Ovary (tissue), 7 donors: ENCODE measurements at regions not wholly inside any gene's neighbourhood (a gene's known extent, or its start where the extent isn't known, plus 50 kb on each side); places are given as distances from the start of the nearest gene placed in this dataset.

Experiments used
- DNase-seq, 5 donors: peaks; one replicate each; pipeline ENCODE4 v3.0.0-alpha.2; 2019 to 2020
- H3K27ac ChIP-seq, 2 donors: fragments of 200-600 bp; one replicate each; pipeline versions ENCODE4 v1.5.1 to v1.8.0; 2019 to 2022
- H3K27me3 ChIP-seq: fragments of 200-600 bp; one replicate; pipeline ENCODE4 v1.8.0; 2022
- H3K36me3 ChIP-seq: fragments of 200-600 bp; sonication (generic); one replicate; pipeline ENCODE4 v1.5.1; 2019
- H3K4me1 ChIP-seq: one replicate; pipeline ENCODE4 v1.8.1; 2013; ENCODE audit warnings: mild to moderate bottlenecking, moderate library complexity; ENCODE audit not compliant: insufficient read depth
- H3K4me3 ChIP-seq: fragments of 200-600 bp; sonication (generic); one replicate; pipeline ENCODE4 v1.5.1; 2017
- H3K9me3 ChIP-seq, 2 donors: fragments of 200-600 bp in 1 of 2; sonication (generic) in 1 of 2; one replicate each; pipeline versions ENCODE4 v1.5.1 to v1.8.1; 2013 to 2019; ENCODE audit warnings: mild to moderate bottlenecking in 1 of 2, moderate library complexity in 1 of 2
- EP300 ChIP-seq: sonication (generic); formaldehyde crosslinking; IDR thresholded peaks from one replicate; pipeline ENCODE4 v1.6.1; 2017; ENCODE audit warnings: antibody characterized with exemption
- POLR2A ChIP-seq: fragments of 450-650 bp; IDR thresholded peaks from one replicate; pipeline ENCODE4 v1.6.1; 2017; ENCODE audit warnings: antibody characterized with exemption, mild to moderate bottlenecking, moderate library complexity
- WGBS, 3 donors: extraction: QIAGEN DNeasy Blood & Tissue Kit in 1 of 3; methylation state at CpG; one replicate each; pipeline versions ENCODE4 v1.1.5 to v1.1.7; 2013 to 2017; 5-methylcytosine and 5-hydroxymethylcytosine counted together
- intact Hi-C, 4 donors: fragments of 100-400 bp; cut with DNase I; formaldehyde crosslinking; loops; one replicate each; pipeline versions ENCODE4 v1.11.0 to v1.15.1; 2022 to 2023
- TF ChIP-seq, protein P1 (sequence below), 3 donors: fragments of 450-650 bp in 2 of 3; fragments of 200-600 bp in 1 of 3; IDR thresholded peaks; one replicate each; pipeline versions ENCODE4 v1.5.1 to v1.8.0; 2016 to 2022; ENCODE audit warnings: antibody characterized with exemption in 3 of 3, mild to moderate bottlenecking in 1 of 3
- donor health status: DM: no; HTN: no; CAD: no; lungs with moderate emphysema.
- donor health status: DM: no; HTN: no; CAD: no.
- donor health status: Bipolar disorder and iron deficiency.
- donor health status: DM: no; HTN: no; CAD: no.
- donor health status: DM: yes; HTN: yes; CAD: no.

DNA sequence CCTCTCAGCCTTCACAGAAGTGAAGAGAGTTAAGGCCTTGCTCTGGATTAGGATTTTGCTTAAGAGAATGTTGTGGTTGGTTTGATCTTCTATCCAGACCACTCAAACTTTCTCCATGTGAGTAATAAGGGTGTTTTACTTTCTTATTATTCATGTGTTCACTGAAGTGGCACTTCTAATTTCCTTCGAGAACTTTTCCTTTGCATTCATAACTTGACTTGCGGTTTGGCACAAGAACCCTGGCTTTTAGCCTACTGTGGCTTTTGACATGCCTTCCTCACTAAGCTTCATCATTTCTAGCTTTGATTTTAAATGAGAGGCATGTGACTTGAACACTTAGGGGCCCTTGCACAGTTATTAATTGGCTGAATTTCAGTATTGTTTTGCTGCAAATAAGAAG, 166.1 kb upstream of the OPRM1 start:
- no peaks in the 10 kb centered on the region for H3K4me1 ChIP-seq
- no peaks in the 10 kb centered on the region for H3K9me3 ChIP-seq
- H3K36me3 ChIP-seq: no peaks in the 10 kb centered on the region
- H3K27me3 ChIP-seq: no peaks in the 10 kb centered on the region
- intact Hi-C loops: no loop called here
- H3K4me3 ChIP-seq: no peak overlapping the region
- DNase-seq: no peak
- TF ChIP-seq POLR2A: no peak
- TF ChIP-seq, protein P1, sequence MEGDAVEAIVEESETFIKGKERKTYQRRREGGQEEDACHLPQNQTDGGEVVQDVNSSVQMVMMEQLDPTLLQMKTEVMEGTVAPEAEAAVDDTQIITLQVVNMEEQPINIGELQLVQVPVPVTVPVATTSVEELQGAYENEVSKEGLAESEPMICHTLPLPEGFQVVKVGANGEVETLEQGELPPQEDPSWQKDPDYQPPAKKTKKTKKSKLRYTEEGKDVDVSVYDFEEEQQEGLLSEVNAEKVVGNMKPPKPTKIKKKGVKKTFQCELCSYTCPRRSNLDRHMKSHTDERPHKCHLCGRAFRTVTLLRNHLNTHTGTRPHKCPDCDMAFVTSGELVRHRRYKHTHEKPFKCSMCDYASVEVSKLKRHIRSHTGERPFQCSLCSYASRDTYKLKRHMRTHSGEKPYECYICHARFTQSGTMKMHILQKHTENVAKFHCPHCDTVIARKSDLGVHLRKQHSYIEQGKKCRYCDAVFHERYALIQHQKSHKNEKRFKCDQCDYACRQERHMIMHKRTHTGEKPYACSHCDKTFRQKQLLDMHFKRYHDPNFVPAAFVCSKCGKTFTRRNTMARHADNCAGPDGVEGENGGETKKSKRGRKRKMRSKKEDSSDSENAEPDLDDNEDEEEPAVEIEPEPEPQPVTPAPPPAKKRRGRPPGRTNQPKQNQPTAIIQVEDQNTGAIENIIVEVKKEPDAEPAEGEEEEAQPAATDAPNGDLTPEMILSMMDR (IDR thresholded peaks at IDR 0.05): no peak
- no peak for TF ChIP-seq EP300
- WGBS, 3 donors: 91 to 92% (median 92%) methylated on average over 2 of the region's 2 CpGs
- H3K27ac ChIP-seq: no peak overlapping the region

DNA sequence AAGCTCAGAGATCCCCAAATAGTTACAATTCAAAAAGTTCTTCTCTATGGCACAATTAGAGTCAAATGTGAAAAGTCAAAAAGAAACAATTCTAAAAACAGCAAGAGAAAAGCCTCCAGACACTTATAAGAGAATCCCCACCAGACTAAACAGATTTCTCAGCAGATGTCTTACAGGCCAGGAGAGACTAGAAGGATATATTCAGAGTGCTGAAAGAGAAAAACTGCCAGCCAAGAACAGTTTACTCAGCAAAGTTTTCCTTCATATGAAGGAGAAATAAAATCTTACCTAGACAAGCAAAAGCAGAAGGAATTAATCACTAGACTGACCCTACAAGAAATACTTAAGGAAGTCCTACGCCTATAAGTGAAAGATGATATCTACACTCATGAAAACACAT, 176.1 kb upstream of the OPRM1 start:
- no peak for DNase-seq
- no peaks in the 10 kb centered on the region for H3K27me3 ChIP-seq
- no peaks in the 10 kb centered on the region for H3K4me1 ChIP-seq
- intact Hi-C loops: no loop called here
- no peak for TF ChIP-seq POLR2A
- no peak for TF ChIP-seq EP300
- TF ChIP-seq, protein P1 (IDR thresholded peaks at IDR 0.05): no peak
- no peak overlapping the region for H3K27ac ChIP-seq
- 88 to 94% (median 93%) methylated on average over 1 of the region's 1 CpG for WGBS, 3 donors
- H3K9me3 ChIP-seq: no peaks in the 10 kb centered on the region
- no peaks in the 10 kb centered on the region for H3K36me3 ChIP-seq
- H3K4me3 ChIP-seq: no peak overlapping the region

DNA sequence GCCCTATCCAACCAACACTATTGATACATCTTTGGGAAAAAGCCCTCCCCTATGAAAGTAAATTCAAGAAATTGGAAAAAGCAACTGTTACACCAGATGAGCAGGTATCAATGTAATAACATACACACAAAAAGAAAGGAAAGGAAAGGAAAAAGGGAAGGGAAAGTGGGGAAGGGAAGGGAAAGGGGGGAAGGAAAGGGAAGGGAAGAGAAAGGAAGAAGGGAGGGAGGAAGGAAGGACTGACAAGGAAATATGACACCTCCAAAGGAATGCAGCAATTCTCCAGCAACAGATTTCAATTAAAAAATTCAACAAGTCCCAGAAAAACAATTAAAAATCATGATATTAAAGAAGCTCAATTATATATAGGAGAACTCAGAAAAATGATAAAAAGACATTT, 176.9 kb upstream of the OPRM1 start:
- Histone ChIP-seq H3K9me3 (no peaks in the 10 kb centered on the region), H3K27me3 (no peaks in the 10 kb centered on the region), H3K4me1 (no peaks in the 10 kb centered on the region), H3K27ac (no peak overlapping the region), H3K4me3 (no peak overlapping the region), H3K36me3 (no peaks in the 10 kb centered on the region)
- no peak for DNase-seq
- TF ChIP-seq EP300 (no peak), POLR2A (no peak)
- TF ChIP-seq, protein P1 (IDR thresholded peaks at IDR 0.05): no peak
- intact Hi-C loops: no loop called here

DNA sequence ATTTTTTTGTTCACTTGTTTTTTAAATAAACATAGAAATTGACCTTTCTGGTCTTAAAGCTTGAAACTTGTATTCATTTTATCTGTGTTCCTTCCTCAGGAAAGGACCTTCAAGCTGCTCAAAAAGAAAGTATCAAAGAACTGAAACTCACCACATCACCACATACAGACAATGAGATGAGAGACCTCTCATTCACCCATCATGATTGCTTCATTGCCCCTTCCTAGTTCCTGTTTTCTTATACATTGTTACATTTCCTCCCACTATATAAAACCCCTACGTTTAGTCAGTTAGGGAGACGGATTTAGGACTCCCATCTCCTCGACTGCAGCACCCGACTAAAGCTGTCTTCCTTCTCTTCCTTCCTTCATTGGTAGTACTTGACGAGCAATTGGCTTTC, 180.5 kb upstream of the OPRM1 start:
- no peak for TF ChIP-seq POLR2A
- TF ChIP-seq EP300: no peak
- TF ChIP-seq, protein P1 (IDR thresholded peaks at IDR 0.05): no peak
- H3K36me3 ChIP-seq: no peaks in the 10 kb centered on the region
- H3K4me1 ChIP-seq: no peaks in the 10 kb centered on the region
- no peaks in the 10 kb centered on the region for H3K27me3 ChIP-seq
- no peak overlapping the region for H3K27ac ChIP-seq
- no peaks in the 10 kb centered on the region for H3K9me3 ChIP-seq
- no peak for DNase-seq
- intact Hi-C loops: no loop called here
- H3K4me3 ChIP-seq: no peak overlapping the region
- 61 to 76% (median 71%) methylated on average over 5 of the region's 5 CpGs for WGBS, 3 donors

DNA sequence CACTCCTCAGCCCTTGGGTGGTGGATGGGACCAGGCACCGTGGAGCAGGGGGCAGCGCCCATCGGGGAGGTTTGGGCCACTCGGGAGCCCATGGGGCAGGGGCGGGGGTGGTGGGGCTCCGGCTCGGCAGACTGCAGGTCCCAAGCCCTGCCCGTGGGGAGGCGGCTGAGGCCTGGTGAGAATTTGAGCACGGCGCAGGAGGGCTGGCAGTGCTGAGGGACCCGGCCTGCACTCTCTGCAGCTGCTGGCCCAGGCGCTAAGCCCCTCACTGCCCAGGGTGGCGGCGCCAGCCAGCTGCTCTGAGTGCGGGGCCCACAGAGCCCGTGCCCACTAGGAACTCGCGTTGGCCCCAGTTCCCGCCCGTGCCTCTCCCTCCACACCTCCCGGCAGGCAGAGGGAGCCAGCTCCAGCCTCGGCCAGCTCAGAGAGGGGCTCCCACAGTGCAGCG, 182.1 kb upstream of the OPRM1 start:
- no peaks in the 10 kb centered on the region for H3K36me3 ChIP-seq
- 97% methylated on average over 19 to 24 of the region's 24 CpGs for WGBS, 3 donors
- intact Hi-C loops: no loop called here
- H3K9me3 ChIP-seq: no peaks in the 10 kb centered on the region
- no peak for DNase-seq
- no peaks in the 10 kb centered on the region for H3K27me3 ChIP-seq
- H3K4me3 ChIP-seq: no peak overlapping the region
- TF ChIP-seq EP300: no peak
- TF ChIP-seq POLR2A: no peak
- TF ChIP-seq, protein P1 (IDR thresholded peaks at IDR 0.05): no peak
- H3K27ac ChIP-seq: no peak overlapping the region
- H3K4me1 ChIP-seq: no peaks in the 10 kb centered on the region
